BJ (cell line): ENCODE measurements at regions not wholly inside any gene's neighbourhood (a gene's known extent, or its start where the extent isn't known, plus 50 kb on each side); places are given as distances from the start of the nearest gene placed in this dataset.

ENCODE experiments used
- CTCF ChIA-PET: fragments of 350-600 bp; formaldehyde crosslinking; extraction: SDS; loops from one replicate; lab custom pipeline; 2021; ENCODE audit warnings: antibody characterized with exemption, inconsistent platforms; lab: Yijun Ruan, JAX
- POLR2A ChIA-PET: fragments of 300-600 bp; sonication (Branson Sonifier 250); formaldehyde crosslinking; extraction: SDS; loops from one replicate; lab custom pipeline; 2021; ENCODE audit warnings: antibody characterized with exemption; lab: Charles Lee
- DNase-seq: peaks from one replicate; pipeline ENCODE4 v3.0.0-alpha.2; 2011; ENCODE audit warnings: low read depth
- H3K27me3 ChIP-seq: 2 replicates; pipeline ENCODE4 v1.6.0; 2011; ENCODE audit warnings: low read length; ENCODE audit not compliant: control insufficient read depth, insufficient read depth
- H3K36me3 ChIP-seq: 2 replicates; pipeline ENCODE4 v1.5.1; 2011; ENCODE audit warnings: low read length; ENCODE audit not compliant: control insufficient read depth, insufficient read depth
- H3K4me3 ChIP-seq: 2 replicates; pipeline ENCODE4 v1.5.1; 2011; ENCODE audit warnings: low read depth, mild to moderate bottlenecking, control low read depth, low read length
- CTCF ChIP-seq: IDR thresholded peaks from 2 replicates; pipeline ENCODE4 v1.5.1; 2011; ENCODE audit warnings: low read depth, mild to moderate bottlenecking, control low read depth, inconsistent platforms, low read length, moderate library complexity; ENCODE audit not compliant: insufficient read depth

- TF ChIP-seq CTCF: no peak
- POLR2A ChIA-PET: no interaction called here
- Histone ChIP-seq H3K36me3 (no peaks in the 10 kb centered on the region), H3K4me3 (no peak overlapping the region), H3K27me3 (no peaks in the 10 kb centered on the region)
- CTCF ChIA-PET: no interaction called here
- DNase-seq: no peak
Measured at GRCh38 chr6:164315376-164315775, 900.9 kb downstream of the QKI start.

- no peak for DNase-seq
Measured at GRCh38 chr6:164308339-164308738, 893.8 kb downstream of the QKI start.

GRCh38 chr6:164303102-164303964 lies 888.8 kb downstream of the QKI start:
- H3K4me3 ChIP-seq: no peak overlapping the region
- CTCF ChIA-PET: no interaction called here
- TF ChIP-seq CTCF: no peak
- H3K36me3 ChIP-seq: no peaks in the 10 kb centered on the region
- POLR2A ChIA-PET: no interaction called here
- H3K27me3 ChIP-seq: no peaks in the 10 kb centered on the region
- no peak for DNase-seq

More at GRCh38 chr6:164308339-164308738, 893.8 kb downstream of the QKI start:
- H3K36me3 ChIP-seq: no peaks in the 10 kb centered on the region
- no peak overlapping the region for H3K4me3 ChIP-seq
- ChIA-PET POLR2A (no interaction called here), CTCF (no interaction called here)
- no peaks in the 10 kb centered on the region for H3K27me3 ChIP-seq
- no peak for TF ChIP-seq CTCF

GRCh38 chr6:164296411-164296810 lies 881.9 kb downstream of the QKI start:
- ChIA-PET CTCF (no interaction called here), POLR2A (no interaction called here)
- no peak for DNase-seq
- no peak for TF ChIP-seq CTCF
- Histone ChIP-seq H3K27me3 (no peaks in the 10 kb centered on the region), H3K36me3 (no peaks in the 10 kb centered on the region), H3K4me3 (no peak overlapping the region)

GRCh38 chr6:164294047-164294784 lies 879.7 kb downstream of the QKI start:
- Histone ChIP-seq H3K36me3 (no peaks in the 10 kb centered on the region), H3K27me3 (no peaks in the 10 kb centered on the region), H3K4me3 (no peak overlapping the region)
- POLR2A ChIA-PET: no interaction called here
- CTCF ChIA-PET: no interaction called here
- no peak for DNase-seq
- no peak for TF ChIP-seq CTCF
